Panc1 (cell line): ENCODE measurements at regions not wholly inside any gene's neighbourhood (a gene's known extent, or its start where the extent isn't known, plus 50 kb on each side); places are given as distances from the start of the nearest gene placed in this dataset.

Experiments
- POLR2AphosphoS5 ChIP-seq: IDR thresholded peaks from 2 replicates; pipeline ENCODE4 v1.6.1; 2012; ENCODE audit warnings: mild to moderate bottlenecking, low read depth, low read length, moderate library complexity
- TF ChIP-seq, protein P1 (sequence below): fragments of 450-650 bp; IDR thresholded peaks from 2 replicates; pipeline ENCODE4 v1.5.1; 2017; ENCODE audit warnings: mild to moderate bottlenecking

GRCh38 chr10:125553091-125553490 is 129.9 kb downstream of the TEX36 start:
- TF ChIP-seq, protein P1, sequence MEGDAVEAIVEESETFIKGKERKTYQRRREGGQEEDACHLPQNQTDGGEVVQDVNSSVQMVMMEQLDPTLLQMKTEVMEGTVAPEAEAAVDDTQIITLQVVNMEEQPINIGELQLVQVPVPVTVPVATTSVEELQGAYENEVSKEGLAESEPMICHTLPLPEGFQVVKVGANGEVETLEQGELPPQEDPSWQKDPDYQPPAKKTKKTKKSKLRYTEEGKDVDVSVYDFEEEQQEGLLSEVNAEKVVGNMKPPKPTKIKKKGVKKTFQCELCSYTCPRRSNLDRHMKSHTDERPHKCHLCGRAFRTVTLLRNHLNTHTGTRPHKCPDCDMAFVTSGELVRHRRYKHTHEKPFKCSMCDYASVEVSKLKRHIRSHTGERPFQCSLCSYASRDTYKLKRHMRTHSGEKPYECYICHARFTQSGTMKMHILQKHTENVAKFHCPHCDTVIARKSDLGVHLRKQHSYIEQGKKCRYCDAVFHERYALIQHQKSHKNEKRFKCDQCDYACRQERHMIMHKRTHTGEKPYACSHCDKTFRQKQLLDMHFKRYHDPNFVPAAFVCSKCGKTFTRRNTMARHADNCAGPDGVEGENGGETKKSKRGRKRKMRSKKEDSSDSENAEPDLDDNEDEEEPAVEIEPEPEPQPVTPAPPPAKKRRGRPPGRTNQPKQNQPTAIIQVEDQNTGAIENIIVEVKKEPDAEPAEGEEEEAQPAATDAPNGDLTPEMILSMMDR: no peak
- TF ChIP-seq POLR2AphosphoS5: no peak
